Suppressor macrophage treated with lipopolysaccharide for 4 hours (primary cell): ENCODE measurements at regions not wholly inside any gene's neighbourhood (a gene's known extent, or its start where the extent isn't known, plus 50 kb on each side); places are given as distances from the start of the nearest gene placed in this dataset.

Source experiments
- DNase-seq: peaks from one replicate; pipeline ENCODE4 v3.0.0-alpha.2; 2020

DNA sequence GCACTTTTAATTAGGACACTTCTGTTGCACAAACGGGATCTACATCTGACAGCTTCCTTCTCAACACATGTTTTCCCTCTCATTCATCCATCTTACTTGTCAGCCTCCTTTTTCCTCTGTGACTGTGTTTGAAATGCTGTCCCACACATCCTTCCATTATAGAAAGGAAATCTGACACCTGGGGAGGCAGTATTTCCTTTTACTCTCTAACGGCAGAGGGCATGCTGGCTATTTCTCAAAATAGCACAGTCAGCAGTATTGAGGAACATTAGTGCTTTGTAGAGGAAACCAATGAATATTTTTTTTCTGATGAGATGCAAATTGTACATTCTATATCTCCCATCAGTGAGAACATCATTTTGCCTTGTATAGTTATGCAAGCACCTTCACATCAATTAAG lies 668.7 kb downstream of the SLC4A3 start:
- no peak for DNase-seq

DNA sequence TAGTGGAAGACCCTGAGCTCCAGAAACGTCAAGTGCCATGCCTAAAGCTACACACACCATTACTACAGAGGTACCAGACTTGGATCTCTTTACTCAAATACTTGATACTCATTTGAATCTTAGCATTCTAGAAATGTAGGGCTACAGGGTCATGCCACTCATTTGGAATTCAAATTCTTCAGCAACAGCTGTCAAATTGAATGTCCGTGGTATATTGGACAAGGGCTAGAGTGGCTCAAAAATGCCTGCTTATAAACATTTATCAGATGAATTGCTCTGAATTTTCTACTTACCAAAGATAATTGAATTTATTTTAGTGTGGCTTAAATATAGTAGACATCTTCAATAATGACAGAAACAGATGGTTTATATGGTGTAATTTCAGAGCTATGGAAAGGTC lies 669.7 kb downstream of the SLC4A3 start:
- no peak for DNase-seq

DNA sequence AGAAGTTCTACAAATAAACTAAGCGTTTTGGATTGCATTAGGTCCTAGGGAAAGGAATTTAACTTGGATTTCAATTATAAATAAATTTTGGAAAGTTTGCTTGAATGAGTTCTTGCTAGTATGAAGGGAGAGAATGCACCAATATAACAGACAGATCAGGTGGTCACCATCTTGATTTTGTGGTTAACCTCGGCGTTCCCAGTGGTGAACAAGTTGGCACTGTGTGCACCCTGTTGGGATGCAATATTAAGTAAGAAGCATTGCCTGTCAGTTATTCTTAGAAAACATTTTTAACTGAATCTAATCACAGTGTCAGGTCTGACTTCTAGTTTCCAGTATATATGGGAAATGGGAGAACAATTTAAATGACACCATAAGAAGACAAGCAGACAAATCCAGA lies 673.4 kb downstream of the SLC4A3 start:
- no peak for DNase-seq

DNA sequence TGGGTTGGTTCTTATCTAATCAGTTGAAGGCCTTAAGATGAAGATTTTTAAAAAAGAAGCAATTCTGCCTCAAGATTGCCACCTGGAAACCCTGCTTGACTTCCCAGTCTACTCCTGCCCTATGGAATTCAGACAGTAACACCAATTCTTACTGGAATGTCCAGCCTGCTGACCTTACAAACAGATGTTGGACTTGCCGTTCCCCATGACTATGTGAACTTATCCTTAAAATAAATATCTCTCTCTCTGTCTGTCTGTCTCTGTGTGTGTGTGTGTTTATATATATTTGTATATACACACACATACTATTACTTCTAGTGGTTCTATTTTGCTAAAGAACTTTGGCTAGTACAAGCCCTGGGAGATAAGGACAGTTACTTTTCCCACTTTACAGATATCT lies 675.3 kb downstream of the SLC4A3 start:
- DNase-seq: no peak

DNA sequence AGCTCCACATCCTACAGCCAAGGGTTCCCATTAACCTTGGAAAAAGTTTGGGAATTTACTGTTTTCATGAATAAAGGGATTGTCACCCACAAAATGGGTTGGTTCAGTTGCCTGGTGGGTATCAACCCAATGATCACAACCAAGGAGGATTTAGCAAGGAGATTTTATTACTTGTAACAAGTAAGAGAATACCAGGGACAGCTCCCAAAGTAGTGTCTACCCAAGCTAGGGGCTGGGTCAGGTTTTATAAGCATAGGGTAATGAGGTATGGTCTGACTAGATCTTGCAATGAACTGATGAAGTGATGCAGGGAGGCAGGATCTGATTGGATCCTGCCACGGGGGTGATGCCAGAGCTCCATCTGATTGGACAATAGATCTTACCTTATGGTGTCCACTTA lies 681.8 kb downstream of the SLC4A3 start:
- DNase-seq: no peak

DNA sequence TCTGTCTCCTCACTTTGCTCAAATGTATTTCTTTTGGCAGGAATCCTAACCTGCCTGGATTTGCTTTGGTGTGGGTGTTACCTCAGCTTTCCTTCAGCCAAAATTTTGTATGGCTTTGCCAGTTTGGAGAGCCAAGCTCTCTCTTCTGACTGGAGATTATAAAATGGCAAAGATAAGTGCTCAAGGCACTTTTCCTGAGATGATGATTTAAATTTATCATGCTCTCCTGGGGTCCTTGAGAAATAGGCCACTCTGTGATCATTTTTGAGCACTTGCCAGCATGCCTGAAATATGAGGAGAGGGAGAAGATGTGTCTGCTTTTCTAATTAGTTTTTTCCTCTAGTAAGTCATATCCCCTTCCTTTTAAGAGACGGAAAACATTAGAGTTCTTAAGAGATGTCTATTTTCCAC lies 683.0 kb downstream of the SLC4A3 start:
- DNase-seq: no peak

DNA sequence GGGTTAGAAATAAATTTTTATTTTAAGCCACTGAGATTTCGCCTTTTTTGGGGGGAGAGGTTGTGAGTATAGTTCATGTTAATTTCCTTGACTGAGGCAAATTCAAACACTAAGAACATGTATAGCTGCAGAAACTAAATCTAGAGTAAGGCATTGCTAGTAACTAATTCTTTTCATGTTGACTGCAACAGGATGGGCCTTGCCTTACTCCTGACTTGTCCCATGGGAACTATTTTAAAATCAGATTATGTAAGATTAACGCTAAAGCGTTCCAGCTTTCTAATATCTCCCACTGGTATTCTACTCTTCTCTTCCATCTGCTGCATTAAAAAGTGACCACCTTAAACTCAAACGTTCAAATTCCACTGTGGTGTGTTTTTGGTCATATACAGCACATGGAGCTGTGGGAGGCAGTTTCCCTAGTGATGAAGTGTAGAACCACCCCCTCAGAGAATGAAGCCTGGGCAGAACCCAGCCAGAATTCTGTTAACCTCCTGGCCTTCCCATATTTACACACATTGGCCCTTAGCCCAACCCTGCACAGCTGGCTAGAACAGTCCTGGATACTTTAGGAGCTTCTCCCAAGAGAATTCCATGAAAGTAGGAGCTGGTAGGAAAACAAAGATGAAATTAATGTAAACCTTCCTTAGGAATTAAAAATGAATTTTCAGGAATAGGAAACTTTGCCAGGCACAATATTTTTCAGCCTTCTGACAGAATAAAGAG lies 687.8 kb downstream of the SLC4A3 start:
- no peak for DNase-seq

DNA sequence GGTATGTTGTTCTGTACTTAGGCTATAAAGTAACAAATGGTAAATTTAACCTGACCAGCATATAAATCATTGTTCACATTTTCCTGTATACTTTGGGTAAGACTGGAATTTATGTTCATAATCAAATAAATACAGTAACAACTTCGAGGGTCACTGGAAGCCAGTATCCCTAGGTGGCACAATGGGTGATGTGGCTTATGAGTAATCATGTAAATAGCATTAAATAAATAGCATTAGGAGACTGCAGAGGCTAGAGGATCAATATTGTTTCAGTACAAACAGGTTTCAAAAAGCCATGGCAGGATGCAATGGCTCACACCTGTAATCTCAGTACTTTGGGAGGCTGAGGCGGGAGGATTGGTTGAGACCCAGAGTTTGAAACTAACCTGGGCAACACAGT lies 690.6 kb downstream of the SLC4A3 start:
- no peak for DNase-seq

DNA sequence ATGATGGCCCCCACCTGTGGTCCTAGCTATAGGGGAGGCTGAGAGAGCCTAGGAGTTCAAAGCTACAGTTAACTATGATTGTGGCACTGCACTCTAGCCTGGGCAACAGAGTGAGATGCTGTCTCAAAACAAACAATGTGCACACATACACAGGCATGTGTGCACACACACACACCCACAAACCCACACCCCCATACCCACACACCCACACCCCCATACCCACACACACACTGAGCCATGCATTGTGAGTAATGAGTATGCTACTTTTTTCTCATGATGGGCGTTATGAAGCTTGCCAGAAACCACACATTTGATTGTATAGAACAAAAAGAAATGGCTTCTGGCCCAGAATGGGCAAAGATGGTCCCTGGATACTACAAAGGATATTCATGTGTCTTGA lies 691.1 kb downstream of the SLC4A3 start:
- DNase-seq: no peak

DNA sequence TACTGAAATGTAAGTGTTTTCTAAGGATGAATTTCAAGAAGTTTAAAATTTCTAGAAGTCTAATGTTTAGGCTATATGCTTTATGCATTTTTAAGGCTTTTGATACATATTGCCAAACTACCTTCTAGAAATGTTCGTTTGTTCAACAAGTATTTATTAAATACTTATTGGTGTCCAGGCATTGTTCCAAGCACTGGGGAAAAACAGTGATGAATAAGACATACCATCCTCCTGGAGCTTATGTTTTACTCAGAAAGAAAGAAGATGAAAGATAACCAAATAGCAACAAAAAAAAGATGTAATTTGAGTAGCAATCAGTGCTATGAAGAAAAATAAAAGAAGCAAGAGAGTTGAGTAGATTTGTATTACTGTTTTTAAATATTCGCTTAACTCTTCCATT lies 692.9 kb downstream of the SLC4A3 start:
- no peak for DNase-seq

DNA sequence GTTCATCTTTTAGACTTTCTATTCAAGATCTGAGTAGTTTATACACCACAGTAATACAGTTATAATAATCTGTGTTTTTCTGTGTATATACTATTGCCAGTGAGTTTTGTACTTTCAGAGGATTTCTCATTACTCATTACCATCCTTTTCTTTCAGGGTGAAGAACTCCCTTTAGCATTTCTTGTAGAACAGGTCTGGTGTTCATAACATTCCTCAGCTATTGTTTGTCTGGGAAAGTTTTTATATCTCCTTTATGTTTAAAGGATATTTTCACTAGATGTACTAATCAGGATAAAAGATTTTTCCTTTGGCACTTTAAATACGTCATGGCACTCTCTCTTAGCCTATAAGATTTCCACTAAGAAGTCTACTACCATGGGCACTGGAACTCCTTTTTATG lies 705.5 kb downstream of the SLC4A3 start:
- DNase-seq: no peak

DNA sequence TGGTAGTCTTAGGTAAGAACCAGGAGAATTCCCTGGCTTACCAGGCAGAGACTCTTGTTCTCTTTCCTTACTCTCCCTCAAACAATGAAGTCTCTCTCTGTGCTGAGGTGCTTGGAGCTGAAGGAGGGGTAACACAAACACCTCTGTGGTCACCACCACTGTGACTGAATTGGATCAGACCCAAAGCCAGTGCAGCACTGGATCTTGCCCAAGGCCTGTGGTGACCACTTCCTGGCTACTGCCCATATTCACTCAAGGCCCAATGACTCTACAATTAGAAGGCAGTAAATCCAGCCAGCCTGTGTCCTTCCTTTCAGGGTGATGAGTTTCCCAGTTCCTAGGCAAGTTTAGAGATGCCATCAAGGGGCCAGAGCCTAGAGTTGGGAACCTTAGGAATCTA lies 706.8 kb downstream of the SLC4A3 start:
- DNase-seq: no peak

DNA sequence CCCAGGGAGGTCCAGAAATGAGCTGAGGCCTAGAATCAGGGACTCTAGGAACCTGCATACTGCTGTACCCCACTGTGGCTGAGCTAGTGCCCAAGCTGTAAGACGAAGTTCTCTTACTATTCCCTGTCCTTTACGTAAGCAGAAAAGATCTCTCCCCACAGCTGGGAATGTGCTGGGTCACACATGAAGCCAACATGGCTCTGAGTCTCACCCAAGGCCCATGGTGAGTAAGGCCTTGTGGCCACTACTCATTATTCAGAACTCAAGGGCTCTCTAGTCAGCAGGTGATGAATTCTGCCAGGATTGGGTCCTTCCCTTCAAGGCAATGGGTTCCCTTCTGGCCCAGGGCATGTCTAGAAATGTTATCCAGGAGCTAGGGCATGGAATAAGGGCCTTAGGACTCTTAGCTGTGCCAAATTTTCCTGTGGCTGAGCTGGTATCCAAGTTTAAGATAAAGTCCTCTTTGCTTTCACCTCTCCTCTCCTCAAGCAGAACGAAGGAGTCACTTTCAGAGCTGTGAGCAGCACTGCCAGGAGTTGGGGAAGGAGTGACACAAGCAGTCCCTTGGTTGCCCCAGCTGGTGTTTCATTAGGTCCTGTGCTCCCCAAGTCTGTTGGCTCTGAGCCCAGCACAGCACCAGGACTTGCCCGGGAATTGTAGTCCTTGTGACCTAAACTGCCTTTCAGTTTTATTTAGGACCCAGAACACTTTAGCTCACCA lies 707.6 kb downstream of the SLC4A3 start:
- no peak for DNase-seq

DNA sequence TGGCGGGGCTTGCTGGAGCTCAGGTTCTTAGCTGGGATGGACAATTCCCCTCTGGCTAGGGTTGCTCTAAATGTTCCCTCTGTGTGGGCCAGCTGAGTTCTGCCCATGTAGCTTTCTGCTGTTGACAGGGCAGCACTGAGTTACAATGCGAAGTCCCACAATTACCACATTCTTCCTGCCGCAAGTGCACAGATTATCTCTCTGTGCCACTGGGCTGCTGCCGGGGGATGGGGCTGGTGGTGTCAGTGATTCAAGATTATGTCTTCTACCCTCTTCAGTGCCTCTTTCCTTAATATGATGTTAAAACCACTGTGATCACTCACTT lies 708.1 kb downstream of the SLC4A3 start:
- no peak for DNase-seq

DNA sequence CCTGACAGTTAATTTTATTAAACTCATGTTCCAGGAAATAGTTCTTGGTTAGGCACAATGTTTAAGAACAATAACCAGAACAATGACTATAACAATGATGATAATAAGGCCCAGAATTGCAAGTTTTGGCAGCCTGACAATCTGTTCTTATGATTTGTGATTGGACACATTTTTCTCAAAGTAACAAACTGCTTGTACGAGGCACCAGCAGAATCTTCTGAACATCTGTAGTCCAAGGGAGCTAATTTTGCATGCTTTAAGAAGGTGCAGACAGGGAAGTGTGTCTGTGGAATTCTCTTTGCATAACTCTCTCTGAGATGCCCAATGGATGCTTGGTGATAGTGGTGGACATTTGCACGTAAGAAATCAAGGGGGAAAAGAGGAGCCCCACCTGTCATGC lies 709.3 kb downstream of the SLC4A3 start:
- no peak for DNase-seq

DNA sequence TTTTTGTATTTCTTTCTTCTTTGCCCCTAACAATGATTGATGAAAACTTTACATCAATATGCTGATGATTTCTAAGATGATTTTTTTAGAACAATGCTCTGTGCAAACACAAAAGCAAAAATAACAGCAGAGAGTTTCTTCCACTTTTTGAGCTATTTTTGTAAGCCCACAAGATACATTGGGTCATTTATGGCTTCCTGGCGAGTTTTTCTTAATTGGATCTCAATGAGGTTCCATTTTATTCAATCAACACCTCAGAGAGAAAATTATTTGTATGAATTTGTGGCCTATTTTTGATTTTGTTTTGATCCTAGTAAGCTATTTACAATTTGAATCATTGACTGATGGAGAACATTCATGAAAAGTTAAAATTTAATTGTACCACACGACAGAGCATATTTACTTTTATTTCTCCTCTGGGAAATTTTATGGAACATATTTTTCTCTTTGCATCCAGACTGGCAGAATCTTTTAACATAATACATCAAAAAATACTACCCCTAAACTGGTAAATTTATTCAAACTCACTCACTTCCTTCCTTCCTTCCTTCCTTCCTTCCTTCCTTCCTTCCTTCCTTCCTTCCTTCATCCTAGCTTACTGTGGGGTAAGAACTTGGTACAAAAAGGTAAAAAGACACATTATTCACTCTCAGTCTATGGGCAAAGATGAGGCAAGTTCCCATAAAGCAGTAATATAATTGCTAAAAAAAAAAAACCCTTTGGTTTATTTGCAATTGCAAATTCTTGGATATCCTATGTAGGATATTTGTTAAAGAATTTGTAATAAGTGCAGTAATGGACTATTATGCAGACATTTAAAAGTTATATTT lies 710.4 kb downstream of the SLC4A3 start:
- no peak for DNase-seq

DNA sequence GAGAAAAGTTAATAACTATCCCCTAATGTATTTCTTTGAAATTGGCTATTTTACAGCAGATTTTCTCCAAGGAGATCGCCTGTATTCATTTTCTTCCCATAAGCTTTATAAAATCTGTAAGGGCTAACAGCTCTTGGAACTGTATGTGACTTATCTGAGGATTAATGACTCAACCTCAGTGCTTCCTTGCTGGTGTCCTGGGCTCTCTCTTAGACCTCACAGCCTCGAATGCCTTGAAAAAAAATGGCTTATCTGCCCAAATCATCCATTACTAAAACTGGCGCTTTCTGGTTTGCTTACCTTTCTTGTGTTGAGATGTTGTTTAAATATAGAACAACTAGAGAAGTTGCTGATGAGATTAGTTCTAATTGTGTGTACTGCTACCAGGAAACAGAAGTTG lies 713.6 kb downstream of the SLC4A3 start:
- no peak for DNase-seq

DNA sequence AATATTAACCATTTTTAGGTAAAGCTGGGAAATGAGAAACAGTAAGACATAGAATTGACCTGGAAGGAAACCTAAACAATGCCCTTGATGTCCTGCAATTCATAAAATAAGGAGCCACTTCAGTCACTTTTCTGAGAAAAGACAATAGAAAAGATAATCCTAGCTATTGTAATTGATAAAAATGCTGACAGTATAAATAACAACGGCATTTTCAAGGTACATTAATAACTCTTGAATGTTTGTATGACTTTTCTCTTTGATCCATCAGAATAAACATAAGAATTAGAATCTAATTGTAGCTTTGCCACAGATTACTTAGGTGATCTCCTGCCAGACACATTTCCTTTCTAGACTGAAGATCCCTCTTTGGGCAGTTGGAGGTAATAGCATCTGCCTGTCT lies 719.5 kb downstream of the SLC4A3 start:
- no peak for DNase-seq

DNA sequence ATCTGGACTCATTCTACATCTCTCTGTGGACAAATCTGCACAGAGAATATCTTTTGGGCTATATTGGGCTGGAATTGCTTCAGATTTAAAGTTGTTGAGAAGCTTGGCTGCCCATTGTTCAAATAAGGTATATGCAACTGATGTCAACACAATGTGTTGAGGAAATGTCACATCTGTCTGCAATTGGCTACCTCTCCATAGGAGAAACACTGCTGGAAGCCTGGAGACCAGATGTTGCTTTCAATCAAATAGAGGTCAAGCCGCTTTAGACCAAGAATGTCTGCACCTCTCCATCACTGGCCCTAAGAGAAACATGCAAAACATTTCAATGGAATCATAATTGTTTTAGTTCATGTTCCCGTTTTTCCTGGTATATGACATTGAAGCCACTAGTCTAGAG lies 720.2 kb downstream of the SLC4A3 start:
- DNase-seq: no peak

DNA sequence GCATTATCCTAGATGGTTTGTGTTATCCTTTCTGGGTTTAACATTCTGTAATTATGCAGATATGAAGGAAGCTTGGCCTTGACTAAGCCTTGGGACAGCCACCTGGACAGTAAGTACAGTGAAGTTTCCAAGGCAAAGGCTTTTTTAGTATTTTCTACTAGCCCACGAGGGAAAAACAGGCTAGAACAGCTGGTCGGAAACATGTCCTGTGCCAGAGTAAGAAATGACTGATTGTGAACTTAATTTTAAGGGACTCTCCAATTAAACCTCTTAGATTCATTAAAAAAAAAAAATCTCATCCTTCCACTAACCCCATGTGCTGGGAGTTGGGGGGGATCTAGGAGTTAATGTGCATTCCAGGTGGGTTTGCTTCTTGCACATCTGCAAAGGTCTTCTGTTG lies 720.8 kb downstream of the SLC4A3 start:
- no peak for DNase-seq

DNA sequence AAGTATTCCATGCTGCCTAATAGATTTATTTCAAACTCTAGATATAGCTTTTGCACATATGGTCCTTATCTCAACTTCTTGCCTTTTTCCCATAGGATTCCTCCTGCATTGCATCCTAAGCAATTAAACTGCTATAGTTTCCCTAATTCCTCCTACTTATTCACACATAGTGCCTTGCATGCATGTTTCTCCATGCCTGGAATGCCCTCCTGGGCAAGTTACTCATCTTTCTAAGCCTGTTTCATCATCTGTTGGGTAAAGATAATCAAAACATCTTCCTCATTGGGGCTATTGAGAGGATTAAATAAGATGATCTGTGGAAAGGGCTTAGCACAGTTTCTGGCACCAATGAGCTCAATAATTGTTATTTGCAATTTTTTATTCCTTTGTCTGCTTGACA lies 726.5 kb downstream of the SLC4A3 start:
- DNase-seq: no peak

DNA sequence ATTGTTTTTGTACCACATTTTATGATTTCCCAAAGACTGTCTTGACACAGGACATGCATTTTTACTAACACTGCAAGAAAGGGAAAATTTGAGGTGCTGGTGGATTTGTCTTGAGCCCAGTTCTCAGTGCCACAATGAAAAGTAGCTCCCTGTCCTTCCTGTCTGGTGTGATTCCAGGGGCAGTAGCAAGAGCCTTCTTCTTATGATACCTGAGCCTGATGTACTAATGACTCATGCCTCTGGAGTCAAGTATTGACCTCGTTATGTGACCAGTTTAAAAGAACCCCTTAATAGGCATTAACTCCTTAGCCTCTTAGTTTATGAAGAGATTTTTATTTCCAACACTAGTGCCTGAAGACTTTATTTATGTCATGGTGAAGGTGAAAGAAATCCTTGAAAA lies 728.6 kb downstream of the SLC4A3 start:
- DNase-seq: no peak

DNA sequence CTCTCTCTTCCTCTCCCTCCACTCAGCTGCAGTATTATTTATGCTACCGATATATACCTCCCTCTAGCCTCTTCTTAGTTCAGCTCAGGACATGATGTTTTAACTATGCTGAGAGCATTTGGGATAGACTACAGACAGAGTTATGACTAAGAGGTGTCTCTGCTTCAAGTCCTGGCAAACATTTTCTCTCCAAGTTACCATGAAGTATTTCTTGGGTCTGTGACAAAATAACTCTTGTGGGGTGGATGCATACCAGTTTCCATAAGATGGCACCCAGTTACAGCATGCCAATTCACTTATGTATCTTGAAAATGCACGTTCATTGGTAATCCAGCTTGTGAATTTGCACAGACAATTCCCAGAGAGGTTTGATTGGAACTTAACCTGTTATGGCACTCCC lies 737.6 kb downstream of the SLC4A3 start:
- DNase-seq: no peak

DNA sequence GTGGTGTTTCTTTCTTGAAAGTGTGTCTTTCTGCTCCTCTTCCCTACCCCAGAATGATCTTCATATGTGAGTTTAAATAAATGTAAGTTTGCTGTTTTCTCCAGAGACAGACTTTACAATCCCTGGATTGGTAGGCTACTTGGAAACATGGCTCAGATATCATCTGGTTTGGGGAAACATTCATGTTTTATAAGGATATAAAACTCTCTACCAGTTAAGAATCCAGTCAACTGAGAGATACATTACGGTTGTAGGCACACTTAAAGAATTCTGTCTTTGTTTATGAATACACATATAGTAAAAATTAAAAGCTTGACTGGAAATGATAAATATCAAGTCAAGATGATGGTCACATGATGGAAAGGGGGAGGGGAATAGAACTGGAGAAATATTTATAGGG lies 739.3 kb downstream of the SLC4A3 start:
- no peak for DNase-seq
